ENCODE measurements at regions not wholly inside any gene's neighbourhood (a gene's known extent, or its start where the extent isn't known, plus 50 kb on each side); places are given as distances from the start of the nearest gene placed in this dataset.
"Not testable (repeated sequence)": the region's sequence is repeated elsewhere in the genome, so short reads cannot be mapped to it uniquely, and the experiment has no call there.

- DNase-seq (ENCODE audit: insufficient read length, low spot score), result no peak
- FAIRE-seq, result no peak
- TF ChIP-seq SPI1 (IDR thresholded peaks at IDR 0.05; ENCODE audit: low read depth, low read length) (no peak), POLR2A (IDR thresholded peaks at IDR 0.05; ENCODE audit: low read depth, low read length) (no peak), POLR2AphosphoS5 (IDR thresholded peaks at IDR 0.05; ENCODE audit: low read depth, low read length) (no peak), PAX5 (IDR thresholded peaks at IDR 0.05; ENCODE audit: insufficient read depth, low read length, severe bottlenecking) (no peak), TAF1 (IDR thresholded peaks at IDR 0.05; ENCODE audit: low read depth, low read length) (no peak), POU2F2 (IDR thresholded peaks at IDR 0.05; ENCODE audit: low read depth, low read length) (no peak)
Measured at GRCh38 chr18:2148823-2149222, 422.5 kb downstream of the METTL4 start.

GRCh38 chr18:2150566-2150965, 420.7 kb downstream of the METTL4 start:
- no peak for FAIRE-seq
- DNase-seq (ENCODE audit: insufficient read length, low spot score), result no peak

DNA sequence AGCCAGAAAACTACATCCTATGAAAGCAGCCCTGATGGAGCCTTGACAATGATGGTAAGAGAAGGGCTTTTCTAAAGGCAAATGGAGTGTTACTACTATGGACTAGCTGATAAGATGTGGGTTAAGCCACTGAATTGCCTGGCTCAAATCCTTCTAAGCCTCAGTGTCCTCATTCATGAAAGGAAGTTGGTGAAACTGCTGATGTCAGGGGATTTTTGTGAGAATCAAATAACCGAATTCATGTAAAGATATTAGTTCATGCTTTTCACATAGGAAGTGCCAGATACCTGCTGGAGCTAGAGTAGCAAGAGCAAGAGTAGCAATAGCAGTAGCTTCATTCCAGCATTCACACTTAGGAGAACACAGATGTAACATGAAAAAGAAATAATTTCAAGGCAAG, 417.0 kb downstream of the METTL4 start:
- DNase-seq (ENCODE audit: insufficient read length, low spot score) (no peak), FAIRE-seq (no peak)
- no peak for TF ChIP-seq SPI1 (IDR thresholded peaks at IDR 0.05; ENCODE audit: low read depth, low read length)
- TF ChIP-seq POLR2A (IDR thresholded peaks at IDR 0.05; ENCODE audit: low read depth, low read length), result no peak
- TF ChIP-seq TAF1 (IDR thresholded peaks at IDR 0.05; ENCODE audit: low read depth, low read length), result no peak
- TF ChIP-seq PAX5 (IDR thresholded peaks at IDR 0.05; ENCODE audit: insufficient read depth, low read length, severe bottlenecking), result no peak
- no peak for TF ChIP-seq POLR2AphosphoS5 (IDR thresholded peaks at IDR 0.05; ENCODE audit: low read depth, low read length)
- no peak for TF ChIP-seq POU2F2 (IDR thresholded peaks at IDR 0.05; ENCODE audit: low read depth, low read length)

More at GRCh38 chr18:2150566-2150965, 420.7 kb downstream of the METTL4 start:
- no peak for TF ChIP-seq POU2F2 (IDR thresholded peaks at IDR 0.05; ENCODE audit: low read depth, low read length)
- TF ChIP-seq SPI1 (IDR thresholded peaks at IDR 0.05; ENCODE audit: low read depth, low read length), result no peak
- TF ChIP-seq POLR2A (IDR thresholded peaks at IDR 0.05; ENCODE audit: low read depth, low read length), result no peak
- no peak for TF ChIP-seq POLR2AphosphoS5 (IDR thresholded peaks at IDR 0.05; ENCODE audit: low read depth, low read length)
- TF ChIP-seq PAX5 (IDR thresholded peaks at IDR 0.05; ENCODE audit: insufficient read depth, low read length, severe bottlenecking), result no peak
- TF ChIP-seq TAF1 (IDR thresholded peaks at IDR 0.05; ENCODE audit: low read depth, low read length), result no peak

GRCh38 chr18:2164644-2165550, 406.4 kb downstream of the METTL4 start:
- no peak for FAIRE-seq
- TF ChIP-seq POLR2A (IDR thresholded peaks at IDR 0.05; ENCODE audit: low read depth, low read length), result no peak
- no peak for TF ChIP-seq PAX5 (IDR thresholded peaks at IDR 0.05; ENCODE audit: insufficient read depth, low read length, severe bottlenecking)
- no peak for TF ChIP-seq POLR2AphosphoS5 (IDR thresholded peaks at IDR 0.05; ENCODE audit: low read depth, low read length)
- no peak for TF ChIP-seq TAF1 (IDR thresholded peaks at IDR 0.05; ENCODE audit: low read depth, low read length)
- no peak for TF ChIP-seq SPI1 (IDR thresholded peaks at IDR 0.05; ENCODE audit: low read depth, low read length)
- TF ChIP-seq POU2F2 (IDR thresholded peaks at IDR 0.05; ENCODE audit: low read depth, low read length), result no peak

DNA sequence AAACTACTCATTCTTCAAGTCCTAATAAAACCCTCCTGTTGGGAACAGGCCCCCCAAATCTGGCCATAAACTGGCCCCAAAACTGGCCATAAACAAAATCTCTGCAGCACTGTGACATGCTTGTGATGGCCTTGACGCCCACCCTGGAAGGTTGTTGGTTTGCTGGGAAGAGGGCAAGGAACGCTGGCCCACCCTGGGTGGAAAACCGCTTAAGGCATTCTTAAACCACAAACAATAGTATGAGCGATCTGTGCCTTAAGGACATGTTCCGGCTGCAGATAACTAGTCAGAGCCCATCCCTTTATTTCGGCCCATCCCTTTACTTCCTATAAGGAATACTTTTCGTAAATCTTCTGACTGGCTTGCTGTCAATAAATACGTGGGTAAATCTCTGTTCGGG, 404.4 kb downstream of the METTL4 start:
- not testable (repeated sequence) for DNase-seq (ENCODE audit: insufficient read length, low spot score); FAIRE-seq

More at GRCh38 chr18:2164644-2165550, 406.4 kb downstream of the METTL4 start:
- DNase-seq (ENCODE audit: insufficient read length, low spot score), result no peak

- TF ChIP-seq PAX5 (IDR thresholded peaks at IDR 0.05; ENCODE audit: insufficient read depth, low read length, severe bottlenecking), result no peak
- no peak for TF ChIP-seq POLR2A (IDR thresholded peaks at IDR 0.05; ENCODE audit: low read depth, low read length)
- no peak for TF ChIP-seq POU2F2 (IDR thresholded peaks at IDR 0.05; ENCODE audit: low read depth, low read length)
- TF ChIP-seq SPI1 (IDR thresholded peaks at IDR 0.05; ENCODE audit: low read depth, low read length), result no peak
- TF ChIP-seq POLR2AphosphoS5 (IDR thresholded peaks at IDR 0.05; ENCODE audit: low read depth, low read length), result no peak
- TF ChIP-seq TAF1 (IDR thresholded peaks at IDR 0.05; ENCODE audit: low read depth, low read length), result no peak
- no peak for DNase-seq (ENCODE audit: insufficient read length, low spot score)
- no peak for FAIRE-seq
Measured at GRCh38 chr18:2168022-2168421, 403.3 kb downstream of the METTL4 start.

DNA sequence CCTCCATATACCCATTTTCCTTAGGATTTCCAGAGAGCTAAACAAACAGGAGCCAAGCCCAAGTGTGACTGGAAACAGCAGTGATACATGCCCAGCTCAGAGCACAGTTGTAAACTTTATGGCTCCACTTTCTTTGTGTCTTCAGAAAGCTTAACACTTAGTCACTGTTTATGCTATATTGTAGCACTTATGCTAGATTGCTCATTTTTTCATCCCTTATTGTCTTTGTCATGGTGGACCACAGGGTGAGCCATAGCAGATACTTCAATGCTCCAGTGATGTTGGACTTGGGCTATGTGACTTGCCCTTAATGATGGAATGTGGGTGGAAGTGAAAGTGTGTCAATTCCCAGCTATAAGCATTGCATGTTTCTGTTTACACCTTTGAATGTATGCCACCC, 401.6 kb downstream of the METTL4 start:
- FAIRE-seq (no peak), DNase-seq (ENCODE audit: insufficient read length, low spot score) (no peak)
- TF ChIP-seq POU2F2 (IDR thresholded peaks at IDR 0.05; ENCODE audit: low read depth, low read length) (no peak), PAX5 (IDR thresholded peaks at IDR 0.05; ENCODE audit: insufficient read depth, low read length, severe bottlenecking) (no peak), POLR2A (IDR thresholded peaks at IDR 0.05; ENCODE audit: low read depth, low read length) (no peak), SPI1 (IDR thresholded peaks at IDR 0.05; ENCODE audit: low read depth, low read length) (no peak), POLR2AphosphoS5 (IDR thresholded peaks at IDR 0.05; ENCODE audit: low read depth, low read length) (no peak), TAF1 (IDR thresholded peaks at IDR 0.05; ENCODE audit: low read depth, low read length) (no peak)

DNA sequence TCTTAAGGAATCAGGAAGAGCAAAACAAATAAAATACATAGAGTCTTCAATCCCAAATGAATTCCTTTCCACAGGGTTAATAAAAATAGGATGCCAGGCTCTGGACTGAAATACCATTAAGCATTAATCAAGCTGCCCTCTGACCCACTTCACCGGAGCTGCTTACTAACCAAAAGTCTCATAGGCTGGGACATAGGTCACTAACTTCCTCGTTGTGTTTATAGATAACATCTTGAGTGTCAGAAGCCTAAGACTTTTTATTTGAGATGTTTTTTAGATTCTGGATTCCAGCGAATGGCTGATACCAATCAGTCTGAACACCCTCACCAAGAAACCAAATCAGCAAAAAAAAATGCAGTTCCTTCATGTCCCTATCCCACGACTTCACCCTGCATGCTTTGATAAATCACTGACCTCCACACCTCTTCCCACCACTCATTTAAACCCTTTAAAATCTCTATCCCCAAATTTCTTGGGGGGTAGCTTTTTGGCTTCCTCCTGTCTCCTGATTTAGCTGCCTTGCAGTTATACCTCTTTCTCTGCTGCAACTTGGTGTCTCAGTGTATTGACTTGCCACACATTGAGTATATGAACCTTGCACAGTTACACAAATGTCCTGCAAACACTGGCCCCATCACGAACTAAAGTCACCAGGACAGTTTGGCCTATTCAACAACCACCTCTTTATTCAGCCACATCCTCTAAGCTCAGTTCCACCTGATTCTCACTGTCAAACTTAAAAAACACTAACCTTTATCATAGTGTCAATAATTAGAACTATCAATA, 399.3 kb downstream of the METTL4 start:
- no peak for FAIRE-seq
- TF ChIP-seq POLR2AphosphoS5 (IDR thresholded peaks at IDR 0.05; ENCODE audit: low read depth, low read length), result no peak
- TF ChIP-seq POLR2A (IDR thresholded peaks at IDR 0.05; ENCODE audit: low read depth, low read length), result no peak
- TF ChIP-seq POU2F2 (IDR thresholded peaks at IDR 0.05; ENCODE audit: low read depth, low read length), result no peak
- no peak for TF ChIP-seq SPI1 (IDR thresholded peaks at IDR 0.05; ENCODE audit: low read depth, low read length)
- TF ChIP-seq PAX5 (IDR thresholded peaks at IDR 0.05; ENCODE audit: insufficient read depth, low read length, severe bottlenecking), result no peak
- TF ChIP-seq TAF1 (IDR thresholded peaks at IDR 0.05; ENCODE audit: low read depth, low read length), result no peak
- DNase-seq (ENCODE audit: insufficient read length, low spot score), result no peak

DNA sequence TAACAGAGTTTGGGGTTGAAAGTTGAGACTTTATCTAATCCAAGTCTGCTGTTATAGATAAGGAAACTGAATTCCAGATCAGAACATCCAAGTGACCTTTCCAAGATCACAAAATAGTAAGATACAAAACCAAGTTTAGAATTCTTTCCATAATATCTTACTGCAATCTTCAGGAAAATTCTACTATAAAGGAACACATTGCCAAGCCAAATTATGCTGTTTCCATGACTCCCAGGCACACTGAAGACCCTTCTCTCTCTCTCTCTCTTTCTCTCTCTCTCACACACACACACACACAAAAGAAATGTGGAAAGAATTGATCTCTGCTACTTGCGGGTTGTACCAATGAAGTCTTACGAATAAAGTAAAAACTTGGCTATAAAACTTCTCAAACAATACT, 398.4 kb downstream of the METTL4 start:
- TF ChIP-seq POLR2A (IDR thresholded peaks at IDR 0.05; ENCODE audit: low read depth, low read length), result no peak
- TF ChIP-seq TAF1 (IDR thresholded peaks at IDR 0.05; ENCODE audit: low read depth, low read length), result no peak
- no peak for TF ChIP-seq PAX5 (IDR thresholded peaks at IDR 0.05; ENCODE audit: insufficient read depth, low read length, severe bottlenecking)
- no peak for TF ChIP-seq POU2F2 (IDR thresholded peaks at IDR 0.05; ENCODE audit: low read depth, low read length)
- no peak for TF ChIP-seq SPI1 (IDR thresholded peaks at IDR 0.05; ENCODE audit: low read depth, low read length)
- TF ChIP-seq POLR2AphosphoS5 (IDR thresholded peaks at IDR 0.05; ENCODE audit: low read depth, low read length), result no peak
- DNase-seq (ENCODE audit: insufficient read length, low spot score) (no peak), FAIRE-seq (no peak)

Data from GM12891 (cell line).